ENCODE measurements at regions not wholly inside any gene's neighbourhood (a gene's known extent, or its start where the extent isn't known, plus 50 kb on each side); places are given as distances from the start of the nearest gene placed in this dataset.

- TF ChIP-seq TAF1 (IDR thresholded peaks at IDR 0.05; ENCODE audit: borderline replicate concordance, insufficient read depth, low read length) (no peak), FOXP2 (optimal IDR thresholded peaks at IDR 0.05; ENCODE audit: borderline replicate concordance, extremely low read depth, extremely low read length, insufficient read depth) (no peak), SIN3A (IDR thresholded peaks at IDR 0.05; ENCODE audit: borderline replicate concordance, insufficient read depth, low read length) (no peak), POLR2AphosphoS5 (IDR thresholded peaks at IDR 0.05; ENCODE audit: low read depth, low read length) (no peak), REST (IDR thresholded peaks at IDR 0.05; ENCODE audit: insufficient read depth in 1 of 2, low read depth in 2 of 2, low read length in 2 of 2) (no peak)
These were observed 52.8 kb upstream of the CTAGE1 start for GRCh38 chr18:22470248-22471235.

GRCh38 chr18:22471546-22472131 is 53.9 kb upstream of the CTAGE1 start:
- TF ChIP-seq REST (IDR thresholded peaks at IDR 0.05; ENCODE audit: insufficient read depth in 1 of 2, low read depth in 2 of 2, low read length in 2 of 2) (no peak), POLR2AphosphoS5 (IDR thresholded peaks at IDR 0.05; ENCODE audit: low read depth, low read length) (no peak), SIN3A (IDR thresholded peaks at IDR 0.05; ENCODE audit: borderline replicate concordance, insufficient read depth, low read length) (no peak), TAF1 (IDR thresholded peaks at IDR 0.05; ENCODE audit: borderline replicate concordance, insufficient read depth, low read length) (no peak), FOXP2 (optimal IDR thresholded peaks at IDR 0.05; ENCODE audit: borderline replicate concordance, extremely low read depth, extremely low read length, insufficient read depth) (no peak)

- no peak for TF ChIP-seq REST (IDR thresholded peaks at IDR 0.05; ENCODE audit: insufficient read depth in 1 of 2, low read depth in 2 of 2, low read length in 2 of 2)
- no peak for TF ChIP-seq SIN3A (IDR thresholded peaks at IDR 0.05; ENCODE audit: borderline replicate concordance, insufficient read depth, low read length)
- no peak for TF ChIP-seq POLR2AphosphoS5 (IDR thresholded peaks at IDR 0.05; ENCODE audit: low read depth, low read length)
- no peak for TF ChIP-seq TAF1 (IDR thresholded peaks at IDR 0.05; ENCODE audit: borderline replicate concordance, insufficient read depth, low read length)
- TF ChIP-seq FOXP2 (optimal IDR thresholded peaks at IDR 0.05; ENCODE audit: borderline replicate concordance, extremely low read depth, extremely low read length, insufficient read depth): no peak
These were observed 55.7 kb upstream of the CTAGE1 start for GRCh38 chr18:22473366-22473765.

- TF ChIP-seq SIN3A (IDR thresholded peaks at IDR 0.05; ENCODE audit: borderline replicate concordance, insufficient read depth, low read length): no peak
- no peak for TF ChIP-seq TAF1 (IDR thresholded peaks at IDR 0.05; ENCODE audit: borderline replicate concordance, insufficient read depth, low read length)
- no peak for TF ChIP-seq REST (IDR thresholded peaks at IDR 0.05; ENCODE audit: insufficient read depth in 1 of 2, low read depth in 2 of 2, low read length in 2 of 2)
- TF ChIP-seq FOXP2 (optimal IDR thresholded peaks at IDR 0.05; ENCODE audit: borderline replicate concordance, extremely low read depth, extremely low read length, insufficient read depth): no peak
- TF ChIP-seq POLR2AphosphoS5 (IDR thresholded peaks at IDR 0.05; ENCODE audit: low read depth, low read length): no peak
These were observed 57.8 kb upstream of the CTAGE1 start for GRCh38 chr18:22475426-22476100.
